CD4-positive, alpha-beta T cell (primary cell): ENCODE measurements at regions not wholly inside any gene's neighbourhood (a gene's known extent, or its start where the extent isn't known, plus 50 kb on each side); places are given as distances from the start of the nearest gene placed in this dataset.

Source experiments
- ATAC-seq: fragments of 200-7000 bp; cut with Tn5 transposase; one replicate; pipeline ENCODE4 v1.10.0; 2022; ENCODE audit warnings: mild to moderate bottlenecking; ENCODE audit not compliant: poor library complexity
- CTCF ChIA-PET: fragments of 350-600 bp; sonication (Branson Sonifier 250); formaldehyde crosslinking; loops from one replicate; lab custom pipeline; 2021; ENCODE audit warnings: antibody characterized with exemption, inconsistent platforms; lab: Charles Lee
- POLR2A ChIA-PET: fragments of 350-600 bp; sonication (Branson Sonifier 250); formaldehyde crosslinking; loops from one replicate; lab custom pipeline; 2021; ENCODE audit warnings: antibody characterized with exemption, inconsistent platforms; lab: Charles Lee
- DNase-seq, 14 experiments: peaks; one replicate each; pipeline ENCODE4 v3.0.0-alpha.2; 2013 to 2020; ENCODE audit warnings: mixed read lengths in 2 of 14
- H3K27ac ChIP-seq, 2 donors: one replicate each; pipeline versions ENCODE4 v1.5.1 to v1.7.0; 2013; ENCODE audit warnings: low read length in 2 of 2, low read depth in 1 of 2, mild to moderate bottlenecking in 1 of 2
- H3K27me3 ChIP-seq, 2 experiments: 1 replicate in 1 of 2; 2 replicates in 1 of 2; pipeline versions ENCODE4 v1.6.1 to v1.7.0; 2013; ENCODE audit warnings: low read length in 2 of 2, control low read depth in 1 of 2, mild to moderate bottlenecking in 1 of 2, moderate library complexity in 1 of 2; ENCODE audit not compliant: insufficient read depth in 2 of 2, control insufficient read depth in 1 of 2
- H3K36me3 ChIP-seq: one replicate; pipeline ENCODE4 v1.6.1; 2013; ENCODE audit warnings: low read length, control low read depth; ENCODE audit not compliant: insufficient read depth
- H3K4me1 ChIP-seq: one replicate; pipeline ENCODE4 v1.6.1; 2013; ENCODE audit warnings: low read length, control low read depth; ENCODE audit not compliant: insufficient read depth
- H3K4me3 ChIP-seq: one replicate; pipeline ENCODE4 v1.5.1; 2013; ENCODE audit warnings: mild to moderate bottlenecking, low read length, moderate library complexity
- H3K9me3 ChIP-seq, 2 experiments: 1 replicate in 1 of 2; 2 replicates in 1 of 2; pipeline versions ENCODE4 v1.6.1 to v1.7.0; 2013; ENCODE audit warnings: low read length in 2 of 2, mild to moderate bottlenecking in 2 of 2, control low read depth in 1 of 2, moderate library complexity in 1 of 2; ENCODE audit not compliant: control insufficient read depth in 1 of 2, insufficient read depth in 1 of 2
- H3K27ac Mint-ChIP-seq: one replicate; pipeline ENCODE4 v1.8.0; 2020; ENCODE audit warnings: mixed read lengths
- H3K27me3 Mint-ChIP-seq: one replicate; pipeline ENCODE4 v1.8.0; 2021; ENCODE audit warnings: mixed read lengths
- H3K36me3 Mint-ChIP-seq: one replicate; pipeline ENCODE4 v1.8.0; 2021; ENCODE audit warnings: low read depth, mixed read lengths
- H3K4me1 Mint-ChIP-seq: one replicate; pipeline ENCODE4 v1.8.0; 2021; ENCODE audit warnings: low read depth, mixed read lengths
- H3K4me3 Mint-ChIP-seq: one replicate; pipeline ENCODE4 v1.8.0; 2020; ENCODE audit warnings: mild to moderate bottlenecking, mixed read lengths
- H3K9me3 Mint-ChIP-seq: one replicate; pipeline ENCODE4 v1.8.0; 2020; ENCODE audit warnings: mixed read lengths
- intact Hi-C, 2 experiments: fragments of 100-400 bp; cut with DNase I in 1 of 2; cut with micrococcal nuclease in 1 of 2; formaldehyde crosslinking; loops; one replicate each; pipeline versions ENCODE4 v1.15.1 to v1.9.0; 2023 to 2025; cut with DNase I, micrococcal nuclease
- TF ChIP-seq, protein P1 (sequence below): fragments of 200-600 bp; IDR thresholded peaks from one replicate; pipeline ENCODE4 v1.8.0; 2022; ENCODE audit warnings: antibody characterized with exemption, mild to moderate bottlenecking

DNA sequence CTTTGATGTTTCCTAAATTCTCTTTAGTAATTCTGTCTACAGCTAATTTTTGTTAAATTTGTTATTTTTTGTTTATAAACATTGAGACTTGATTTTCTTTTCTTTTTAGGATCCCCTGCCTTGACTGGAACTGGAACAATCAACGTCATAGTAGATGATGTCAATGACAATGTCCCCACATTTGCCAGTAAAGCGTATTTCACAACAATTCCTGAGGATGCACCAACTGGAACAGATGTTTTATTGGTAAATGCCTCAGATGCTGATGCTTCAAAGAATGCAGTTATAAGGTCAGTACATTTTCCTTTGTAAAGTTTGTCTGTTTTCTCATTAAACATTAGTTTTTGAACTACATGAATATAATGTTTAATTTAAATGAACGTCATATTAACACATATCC, 119.4 kb downstream of the FAT4 start:
- Mint-ChIP-seq H3K27me3 (no peaks in the 10 kb centered on the region), H3K4me1 (no peaks in the 10 kb centered on the region), H3K27ac (no peak overlapping the region), H3K4me3 (no peak overlapping the region), H3K36me3 (no peaks in the 10 kb centered on the region), H3K9me3 (peaks cover 12% of the 10 kb centered on the region)
- no peaks in the 10 kb centered on the region for H3K9me3 ChIP-seq
- no peak overlapping the region for H3K4me3 ChIP-seq
- CTCF ChIA-PET: no interaction called here
- intact Hi-C loops: no loop called here
- no peaks in the 10 kb centered on the region for H3K4me1 ChIP-seq
- ATAC-seq (no peak), DNase-seq (no peak)
- TF ChIP-seq, protein P1, sequence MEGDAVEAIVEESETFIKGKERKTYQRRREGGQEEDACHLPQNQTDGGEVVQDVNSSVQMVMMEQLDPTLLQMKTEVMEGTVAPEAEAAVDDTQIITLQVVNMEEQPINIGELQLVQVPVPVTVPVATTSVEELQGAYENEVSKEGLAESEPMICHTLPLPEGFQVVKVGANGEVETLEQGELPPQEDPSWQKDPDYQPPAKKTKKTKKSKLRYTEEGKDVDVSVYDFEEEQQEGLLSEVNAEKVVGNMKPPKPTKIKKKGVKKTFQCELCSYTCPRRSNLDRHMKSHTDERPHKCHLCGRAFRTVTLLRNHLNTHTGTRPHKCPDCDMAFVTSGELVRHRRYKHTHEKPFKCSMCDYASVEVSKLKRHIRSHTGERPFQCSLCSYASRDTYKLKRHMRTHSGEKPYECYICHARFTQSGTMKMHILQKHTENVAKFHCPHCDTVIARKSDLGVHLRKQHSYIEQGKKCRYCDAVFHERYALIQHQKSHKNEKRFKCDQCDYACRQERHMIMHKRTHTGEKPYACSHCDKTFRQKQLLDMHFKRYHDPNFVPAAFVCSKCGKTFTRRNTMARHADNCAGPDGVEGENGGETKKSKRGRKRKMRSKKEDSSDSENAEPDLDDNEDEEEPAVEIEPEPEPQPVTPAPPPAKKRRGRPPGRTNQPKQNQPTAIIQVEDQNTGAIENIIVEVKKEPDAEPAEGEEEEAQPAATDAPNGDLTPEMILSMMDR: no peak
- no peaks in the 10 kb centered on the region for H3K27me3 ChIP-seq
- POLR2A ChIA-PET: no interaction called here
- no peak overlapping the region for H3K27ac ChIP-seq
- H3K36me3 ChIP-seq: no peaks in the 10 kb centered on the region

DNA sequence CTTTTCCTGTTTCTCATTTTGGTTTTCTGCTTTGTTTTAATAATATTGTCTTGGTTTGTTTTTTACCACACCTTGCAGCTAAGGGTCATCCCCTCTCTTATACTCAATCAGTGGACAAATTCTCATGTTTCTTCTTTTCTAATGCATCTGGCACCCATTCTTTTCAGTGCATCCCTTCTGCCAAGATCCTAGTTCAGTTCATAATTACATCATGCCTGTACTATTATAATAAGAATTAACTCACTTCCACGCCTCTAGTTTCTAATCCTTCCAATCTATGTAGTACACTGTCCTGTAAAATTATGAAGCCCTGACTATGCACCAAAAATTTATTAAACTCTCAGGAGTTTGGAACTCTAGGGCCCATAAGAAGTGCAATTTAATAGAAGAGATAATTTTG, 126.1 kb downstream of the FAT4 start:
- Histone ChIP-seq H3K4me3 (no peak overlapping the region), H3K27me3 (no peaks in the 10 kb centered on the region), H3K9me3 (peaks cover 0 to 4% of the 10 kb centered on the region in 2 experiments), H3K4me1 (no peaks in the 10 kb centered on the region), H3K27ac (no peak overlapping the region), H3K36me3 (no peaks in the 10 kb centered on the region)
- TF ChIP-seq, protein P1: no peak
- DNase-seq (no peak), ATAC-seq (no peak)
- CTCF ChIA-PET: no interaction called here
- Mint-ChIP-seq H3K36me3 (no peaks in the 10 kb centered on the region), H3K27me3 (no peaks in the 10 kb centered on the region), H3K4me3 (no peak overlapping the region), H3K27ac (no peak overlapping the region), H3K9me3 (peaks cover 6% of the 10 kb centered on the region), H3K4me1 (no peaks in the 10 kb centered on the region)
- POLR2A ChIA-PET: no interaction called here
- intact Hi-C loops: no loop called here

DNA sequence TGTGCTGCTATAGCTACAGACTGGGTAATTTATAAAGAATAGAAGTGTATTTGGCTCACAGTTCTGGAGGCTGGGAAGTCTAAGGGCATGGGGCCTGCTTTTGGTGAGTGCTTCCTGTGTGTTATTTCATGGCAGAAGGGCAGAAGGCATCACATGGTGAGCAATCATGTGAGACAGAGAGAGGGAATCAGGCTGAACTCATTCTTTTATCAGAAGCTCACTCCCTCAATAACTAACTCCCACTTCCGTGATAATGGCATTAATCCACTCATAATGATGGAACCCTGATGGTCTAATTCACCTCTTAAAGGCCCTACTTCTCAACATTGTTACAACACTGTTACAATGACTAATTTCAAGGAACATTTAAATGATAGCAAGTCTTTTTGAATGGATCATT, 129.4 kb downstream of the FAT4 start:
- ChIA-PET POLR2A (no interaction called here), CTCF (no interaction called here)
- H3K9me3 Mint-ChIP-seq: no peaks in the 10 kb centered on the region
- intact Hi-C loops: no loop called here
- H3K27ac Mint-ChIP-seq: no peak overlapping the region
- no peak overlapping the region for H3K27ac ChIP-seq
- DNase-seq (no peak), ATAC-seq (no peak)
- no peaks in the 10 kb centered on the region for H3K36me3 Mint-ChIP-seq
- H3K36me3 ChIP-seq: no peaks in the 10 kb centered on the region
- TF ChIP-seq, protein P1: no peak
- H3K4me1 ChIP-seq: no peaks in the 10 kb centered on the region
- H3K27me3 Mint-ChIP-seq: no peaks in the 10 kb centered on the region
- H3K27me3 ChIP-seq: no peaks in the 10 kb centered on the region
- H3K4me3 ChIP-seq: no peak overlapping the region
- H3K9me3 ChIP-seq: peaks cover 0 to 4% of the 10 kb centered on the region in 2 experiments
- no peak overlapping the region for H3K4me3 Mint-ChIP-seq
- H3K4me1 Mint-ChIP-seq: no peaks in the 10 kb centered on the region
